ENCODE measurements at regions not wholly inside any gene's neighbourhood (a gene's known extent, or its start where the extent isn't known, plus 50 kb on each side); places are given as distances from the start of the nearest gene placed in this dataset.

- TF ChIP-seq GATA2 (IDR thresholded peaks at IDR 0.05; ENCODE audit: low read depth, low read length) (no peak), GATA3 (IDR thresholded peaks at IDR 0.05; ENCODE audit: low read depth, low read length) (no peak)
Observed at GRCh38 chr5:27995867-27996266, 957.5 kb upstream of the CDH9 start.
